HG02678 (cell line): ENCODE measurements at regions not wholly inside any gene's neighbourhood (a gene's known extent, or its start where the extent isn't known, plus 50 kb on each side); places are given as distances from the start of the nearest gene placed in this dataset.

Experiments used
- ATAC-seq: cut with Tn5 transposase; IDR thresholded peaks from one replicate; pipeline ENCODE4 v1.9.1; 2021; ENCODE audit warnings: mild to moderate bottlenecking, moderate library complexity; ENCODE audit not compliant: unreplicated experiment

GRCh38 chr9:626596-626995 is 214.9 kb upstream of the DMRT1 start:
- peak; percentile 76 for ATAC-seq

DNA sequence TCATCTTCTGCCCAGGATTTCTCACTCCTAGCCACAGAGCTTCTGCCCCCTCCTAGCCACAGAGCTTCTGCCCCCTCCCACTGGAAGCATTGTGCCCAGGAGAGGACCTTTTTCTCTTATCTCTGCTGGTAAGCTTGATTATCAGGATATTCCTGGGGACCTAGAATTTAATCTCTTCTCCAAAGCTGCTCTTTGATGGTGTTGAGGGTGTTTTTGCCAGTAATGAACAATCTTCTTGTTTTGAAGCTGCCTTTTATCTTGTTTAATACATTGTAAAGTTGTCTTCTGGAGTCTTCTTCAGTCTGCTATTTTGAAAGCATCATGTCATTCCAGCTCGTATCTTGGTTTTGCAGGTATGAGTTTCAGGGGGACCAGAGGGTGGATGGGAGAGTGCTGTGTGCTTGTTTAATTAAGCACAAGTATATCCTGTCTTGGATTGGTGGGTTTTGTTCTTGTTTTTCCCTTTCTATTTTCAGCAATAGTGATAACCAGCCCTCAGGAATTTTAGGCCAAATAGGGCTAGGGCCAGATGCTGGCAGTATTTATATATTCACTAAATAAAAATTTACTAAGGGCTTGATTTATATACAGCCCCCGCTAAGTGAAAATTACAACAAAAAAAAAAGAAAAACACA is 214.0 kb upstream of the DMRT1 start:
- ATAC-seq, result no peak

GRCh38 chr9:629146-629545 is 212.4 kb upstream of the DMRT1 start:
- ATAC-seq, result no peak

GRCh38 chr9:630817-631216 is 210.7 kb upstream of the DMRT1 start:
- no peak for ATAC-seq

GRCh38 chr9:631596-631995 is 209.9 kb upstream of the DMRT1 start:
- no peak for ATAC-seq

GRCh38 chr9:633461-633860 is 208.0 kb upstream of the DMRT1 start:
- no peak for ATAC-seq

DNA sequence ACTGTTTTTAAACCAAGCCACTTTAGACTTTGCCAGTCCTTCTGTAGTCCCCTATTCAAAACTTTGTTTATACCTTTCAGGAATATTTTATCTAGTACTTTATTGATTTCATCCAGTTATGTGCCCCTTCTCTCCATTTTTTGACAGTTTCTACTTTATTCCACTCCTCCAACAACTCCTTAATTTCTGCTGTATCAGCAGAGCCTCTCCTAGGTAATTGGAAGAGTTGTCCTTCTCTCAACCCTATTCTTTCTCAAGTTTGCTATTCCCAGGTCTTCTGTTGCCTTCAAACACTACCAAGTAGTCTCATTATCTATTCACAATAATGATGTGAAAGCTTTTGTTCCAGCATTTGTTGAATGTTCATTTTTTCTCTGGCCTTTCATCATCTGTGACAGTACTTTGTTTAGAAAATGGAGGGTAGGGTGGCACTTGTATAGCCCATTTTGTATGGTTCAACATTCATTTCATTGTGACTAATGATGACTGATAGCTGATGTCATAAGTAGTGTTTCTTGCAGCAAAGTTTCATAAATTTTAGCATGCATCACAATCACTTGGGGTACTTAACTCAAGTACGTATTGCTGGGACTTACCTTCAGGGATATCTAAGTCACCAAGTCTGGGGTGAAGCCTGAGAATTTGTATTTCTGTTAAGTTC is 204.4 kb upstream of the DMRT1 start:
- ATAC-seq, result no peak

DNA sequence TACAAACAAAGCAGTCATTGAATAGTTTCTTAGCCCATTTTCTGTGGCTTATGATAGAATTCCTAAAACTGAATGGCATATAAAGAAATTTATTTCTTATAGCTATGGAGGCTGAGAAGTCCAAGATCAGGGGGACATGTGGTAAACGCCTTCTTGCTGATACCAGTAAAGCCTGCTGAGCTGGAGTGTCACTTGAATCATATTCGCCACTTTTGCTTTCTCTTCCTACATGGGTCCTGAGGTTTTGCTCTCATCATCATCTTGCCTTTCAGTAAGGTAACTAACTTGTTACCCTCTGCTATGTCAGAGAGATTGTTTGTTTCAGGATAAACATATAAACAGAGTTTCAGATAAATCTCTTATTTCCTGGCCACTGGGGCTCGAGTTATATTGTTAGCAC is 203.3 kb upstream of the DMRT1 start:
- ATAC-seq, result no peak

GRCh38 chr9:642014-642413 is 199.5 kb upstream of the DMRT1 start:
- ATAC-seq, result no peak

DNA sequence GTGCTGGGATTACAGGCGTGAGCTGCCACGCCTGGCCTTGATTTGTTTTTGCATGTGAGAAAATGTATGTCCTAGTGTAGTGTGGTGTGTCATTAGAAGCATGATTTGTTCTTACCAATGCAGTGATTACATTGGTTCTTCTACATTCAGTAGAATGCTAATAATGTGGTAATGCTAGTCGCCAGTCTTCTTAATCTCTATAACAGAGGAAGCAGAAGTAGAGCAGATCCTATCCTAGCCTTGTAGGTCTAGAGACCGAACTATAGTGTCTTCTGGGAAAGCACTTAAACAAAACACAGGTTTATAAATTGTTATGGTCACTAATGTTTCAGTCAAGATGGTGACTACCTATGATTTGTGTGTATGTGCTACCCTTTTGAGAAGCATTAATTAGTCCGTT is 197.5 kb upstream of the DMRT1 start:
- no peak for ATAC-seq

DNA sequence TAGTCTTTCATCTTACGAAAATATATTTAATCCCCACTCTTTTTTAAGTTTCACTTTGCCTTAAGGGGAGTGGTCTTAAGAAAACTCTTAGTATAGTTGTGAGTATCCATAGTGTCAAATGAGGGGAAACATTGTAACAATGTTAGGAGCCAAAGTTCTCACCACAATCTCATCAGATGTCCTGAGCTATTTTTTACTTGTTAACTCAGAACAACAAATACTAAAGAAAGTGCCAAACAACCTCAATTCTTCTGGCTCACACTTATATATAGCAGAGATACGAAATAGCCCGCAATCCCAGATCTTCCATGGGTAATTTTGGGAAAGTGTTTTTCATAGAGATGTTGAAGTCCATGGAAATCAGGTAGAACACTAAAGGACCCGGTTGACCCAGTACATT is 194.0 kb upstream of the DMRT1 start:
- no peak for ATAC-seq

GRCh38 chr9:649128-650074 is 192.1 kb upstream of the DMRT1 start:
- no peak for ATAC-seq

GRCh38 chr9:650362-650761 is 191.1 kb upstream of the DMRT1 start:
- no peak for ATAC-seq

DNA sequence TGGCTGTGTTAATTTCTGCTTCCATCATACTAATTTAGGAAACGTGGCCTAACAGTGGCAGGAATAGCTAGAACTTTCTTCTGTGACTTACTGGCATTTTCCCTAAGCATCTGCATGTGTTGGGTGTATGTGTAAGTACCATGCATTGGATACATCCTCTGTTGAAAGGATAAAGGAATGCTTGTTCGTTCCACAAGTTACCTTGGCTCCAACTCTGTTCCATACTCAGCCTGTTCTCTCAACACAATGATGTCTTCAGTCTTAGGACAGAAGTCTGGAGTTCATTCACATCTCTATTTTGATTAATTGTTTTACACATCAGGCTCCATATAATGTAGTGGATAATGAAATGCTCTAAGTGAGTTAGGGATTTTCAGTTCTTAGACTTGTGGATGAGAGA is 190.1 kb upstream of the DMRT1 start:
- ATAC-seq, result no peak

- ATAC-seq, result no peak
These were observed 188.6 kb upstream of the DMRT1 start for GRCh38 chr9:652914-653313.

GRCh38 chr9:653421-653820 is 188.1 kb upstream of the DMRT1 start:
- no peak for ATAC-seq

- ATAC-seq, result no peak
These were observed 187.6 kb upstream of the DMRT1 start for GRCh38 chr9:653856-654387.

- no peak for ATAC-seq
These were observed 185.6 kb upstream of the DMRT1 start for GRCh38 chr9:655875-656274.

GRCh38 chr9:656926-657568 is 184.4 kb upstream of the DMRT1 start:
- ATAC-seq, result no peak

DNA sequence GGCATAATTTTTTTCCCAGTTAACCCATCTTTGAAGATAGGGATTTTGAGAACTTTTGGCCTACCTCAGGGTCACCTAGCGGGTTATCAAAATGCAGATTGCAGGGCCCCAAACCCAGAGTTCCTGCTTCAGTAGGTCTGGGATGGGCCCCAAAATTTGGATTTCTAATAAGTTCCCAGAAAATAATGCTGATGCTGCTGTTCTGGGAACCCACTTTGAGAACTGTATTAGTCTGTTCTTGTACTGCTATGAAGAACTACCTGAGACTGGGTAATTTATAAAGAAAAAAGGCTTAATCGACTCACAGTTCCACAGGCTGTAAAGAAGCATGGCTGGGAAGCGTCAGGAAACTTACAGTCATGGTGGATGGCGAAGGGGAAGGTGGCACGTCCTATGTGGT is 182.2 kb upstream of the DMRT1 start:
- no peak for ATAC-seq

DNA sequence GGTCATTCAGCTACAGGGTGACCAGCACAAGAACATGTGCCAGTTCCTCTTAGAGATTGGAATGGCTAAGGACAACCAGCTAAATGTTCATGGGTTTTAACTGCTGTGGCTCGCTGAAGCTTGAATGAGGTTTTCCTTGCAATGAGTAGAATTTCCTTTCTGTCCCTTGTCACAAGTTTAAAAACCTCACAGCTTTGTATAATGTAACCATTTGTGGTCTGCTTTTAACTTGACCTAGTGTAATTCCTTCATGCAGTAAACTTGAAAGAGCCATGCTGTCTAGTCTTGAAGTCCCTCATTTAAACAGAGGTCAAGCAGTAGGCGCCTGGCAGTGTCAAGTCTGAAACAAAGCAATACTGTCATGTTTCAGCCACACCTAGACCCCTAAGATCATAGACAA is 181.3 kb upstream of the DMRT1 start:
- ATAC-seq, result no peak
